Keratinocyte (primary cell): ENCODE measurements at regions not wholly inside any gene's neighbourhood (a gene's known extent, or its start where the extent isn't known, plus 50 kb on each side); places are given as distances from the start of the nearest gene placed in this dataset.

Experiments used
- DNase-seq: peaks from one replicate; pipeline ENCODE4 v3.0.0-alpha.2; 2011; ENCODE audit warnings: low read depth, missing footprints, low spot score
- FAIRE-seq: peaks from 2 replicates; lab custom pipeline; 2011; peaks lifted over from hg19 to GRCh38; lab: Jason Lieb, UNC
- H2AFZ ChIP-seq: 2 replicates; pipeline ENCODE4 v1.6.0; 2012; ENCODE audit warnings: low read length, control low read depth, inconsistent platforms; ENCODE audit not compliant: control insufficient read depth
- H3K27ac ChIP-seq: 2 replicates; pipeline ENCODE4 v1.5.1; 2011; ENCODE audit warnings: low read length; ENCODE audit not compliant: control insufficient read depth, insufficient read depth
- H3K27me3 ChIP-seq: 3 replicates; pipeline ENCODE4 v1.6.0; 2011; ENCODE audit warnings: low read length; ENCODE audit not compliant: control insufficient read depth, insufficient read depth; ENCODE audit errors: extremely low read depth
- H3K36me3 ChIP-seq, 2 experiments: 2 replicates in 1 of 2; 3 replicates in 1 of 2; pipeline ENCODE4 v1.5.1; 2011; ENCODE audit warnings: low read length in 2 of 2, mild to moderate bottlenecking in 1 of 2; ENCODE audit not compliant: control insufficient read depth in 2 of 2, insufficient read depth in 2 of 2; ENCODE audit errors: extremely low read depth in 1 of 2
- H3K4me1 ChIP-seq: 3 replicates; pipeline ENCODE4 v1.5.1; 2011; ENCODE audit warnings: low read length; ENCODE audit not compliant: control insufficient read depth, insufficient read depth; ENCODE audit errors: extremely low read depth
- H3K4me2 ChIP-seq: 3 replicates; pipeline ENCODE4 v1.6.0; 2011; ENCODE audit warnings: low read depth, low read length; ENCODE audit not compliant: control insufficient read depth, insufficient read depth; ENCODE audit errors: extremely low read depth
- H3K4me3 ChIP-seq, 3 experiments: fragments of 200-600 bp in 1 of 3; sonication (generic) in 1 of 3; 2 replicates in 2 of 3; 3 replicates in 1 of 3; pipeline ENCODE4 v1.5.1; 2011 to 2016; ENCODE audit warnings: low read length in 3 of 3, mild to moderate bottlenecking in 3 of 3, control low read depth in 2 of 3, inconsistent platforms in 1 of 3, low read depth in 1 of 3, mixed read lengths in 1 of 3, mixed run types in 1 of 3, moderate library complexity in 1 of 3; ENCODE audit not compliant: control insufficient read depth in 2 of 3, insufficient read depth in 2 of 3; ENCODE audit errors: extremely low read depth in 1 of 3
- H3K79me2 ChIP-seq: 2 replicates; pipeline ENCODE4 v1.6.0; 2012; ENCODE audit warnings: low read length; ENCODE audit not compliant: control insufficient read depth, insufficient read depth
- H3K9ac ChIP-seq: 3 replicates; pipeline ENCODE4 v1.6.0; 2011; ENCODE audit warnings: low read length; ENCODE audit not compliant: control insufficient read depth, insufficient read depth; ENCODE audit errors: extremely low read depth
- H3K9me1 ChIP-seq: 3 replicates; pipeline ENCODE4 v1.6.0; 2011; ENCODE audit warnings: low read length; ENCODE audit not compliant: control insufficient read depth, insufficient read depth; ENCODE audit errors: extremely low read depth
- H3K9me3 ChIP-seq: 2 replicates; pipeline ENCODE4 v1.5.1; 2012; ENCODE audit warnings: low read depth, low read length; ENCODE audit not compliant: control insufficient read depth
- H4K20me1 ChIP-seq: 3 replicates; pipeline ENCODE4 v1.6.0; 2011; ENCODE audit warnings: low read length; ENCODE audit not compliant: control insufficient read depth, insufficient read depth; ENCODE audit errors: extremely low read depth
- EZH2 ChIP-seq: IDR thresholded peaks from one replicate; pipeline ENCODE4 v1.6.1; 2012; ENCODE audit warnings: inconsistent platforms, mild to moderate bottlenecking, low read length, moderate library complexity
- dilution Hi-C: fragments of 300-500 bp; cut with MboI; formaldehyde crosslinking; loops from one replicate; pipeline ENCODE4 v1.7.0; 2020; ENCODE audit warnings: low sequenced_read_pairs; ENCODE audit not compliant: extremely low pct_ligation_motif_present
- TF ChIP-seq, protein P1 (sequence below), 3 experiments: IDR thresholded peaks in 1 of 3; conservative IDR thresholded peaks in 1 of 3; optimal IDR thresholded peaks in 1 of 3; 2 replicates in 2 of 3; 3 replicates in 1 of 3; pipeline versions ENCODE3 to v1.5.1; 2011; ENCODE audit warnings: low read length in 3 of 3, mild to moderate bottlenecking in 3 of 3, moderate library complexity in 2 of 3, control low read depth in 1 of 3, inconsistent platforms in 1 of 3; ENCODE audit not compliant: insufficient read depth in 2 of 3; ENCODE audit errors: extremely low read depth in 1 of 3

GRCh38 chr1:221945669-221946068 lies 203.8 kb upstream of the DUSP10 start:
- Histone ChIP-seq H3K27me3 (no peaks in the 10 kb centered on the region), H4K20me1 (no peaks in the 10 kb centered on the region), H3K4me1 (peaks cover 8% of the 10 kb centered on the region), H3K9me1 (no peaks in the 10 kb centered on the region), H3K9me3 (peaks cover 3% of the 10 kb centered on the region), H3K36me3 (no peaks in the 10 kb centered on the region), H3K4me2 (no peak overlapping the region), H3K9ac (no peak overlapping the region), H3K4me3 (no peak overlapping the region), H3K79me2 (no peaks in the 10 kb centered on the region), H3K27ac (no peak overlapping the region), H2AFZ (no peak overlapping the region)
- DNase-seq = no peak
- TF ChIP-seq, protein P1, sequence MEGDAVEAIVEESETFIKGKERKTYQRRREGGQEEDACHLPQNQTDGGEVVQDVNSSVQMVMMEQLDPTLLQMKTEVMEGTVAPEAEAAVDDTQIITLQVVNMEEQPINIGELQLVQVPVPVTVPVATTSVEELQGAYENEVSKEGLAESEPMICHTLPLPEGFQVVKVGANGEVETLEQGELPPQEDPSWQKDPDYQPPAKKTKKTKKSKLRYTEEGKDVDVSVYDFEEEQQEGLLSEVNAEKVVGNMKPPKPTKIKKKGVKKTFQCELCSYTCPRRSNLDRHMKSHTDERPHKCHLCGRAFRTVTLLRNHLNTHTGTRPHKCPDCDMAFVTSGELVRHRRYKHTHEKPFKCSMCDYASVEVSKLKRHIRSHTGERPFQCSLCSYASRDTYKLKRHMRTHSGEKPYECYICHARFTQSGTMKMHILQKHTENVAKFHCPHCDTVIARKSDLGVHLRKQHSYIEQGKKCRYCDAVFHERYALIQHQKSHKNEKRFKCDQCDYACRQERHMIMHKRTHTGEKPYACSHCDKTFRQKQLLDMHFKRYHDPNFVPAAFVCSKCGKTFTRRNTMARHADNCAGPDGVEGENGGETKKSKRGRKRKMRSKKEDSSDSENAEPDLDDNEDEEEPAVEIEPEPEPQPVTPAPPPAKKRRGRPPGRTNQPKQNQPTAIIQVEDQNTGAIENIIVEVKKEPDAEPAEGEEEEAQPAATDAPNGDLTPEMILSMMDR (optimal IDR thresholded peaks at IDR 0.05 in 1 of 3, IDR thresholded peaks at IDR 0.05 in 1 of 3, conservative IDR thresholded peaks at IDR 0.05 in 1 of 3; ENCODE audit: extremely low read depth in 1 of 3, insufficient read depth in 2 of 3, low read length in 3 of 3) = peak in 1 of 3 experiments; percentile 7
- TF ChIP-seq EZH2 = no peak
- dilution Hi-C loops = no loop called here
- no peak for FAIRE-seq

DNA sequence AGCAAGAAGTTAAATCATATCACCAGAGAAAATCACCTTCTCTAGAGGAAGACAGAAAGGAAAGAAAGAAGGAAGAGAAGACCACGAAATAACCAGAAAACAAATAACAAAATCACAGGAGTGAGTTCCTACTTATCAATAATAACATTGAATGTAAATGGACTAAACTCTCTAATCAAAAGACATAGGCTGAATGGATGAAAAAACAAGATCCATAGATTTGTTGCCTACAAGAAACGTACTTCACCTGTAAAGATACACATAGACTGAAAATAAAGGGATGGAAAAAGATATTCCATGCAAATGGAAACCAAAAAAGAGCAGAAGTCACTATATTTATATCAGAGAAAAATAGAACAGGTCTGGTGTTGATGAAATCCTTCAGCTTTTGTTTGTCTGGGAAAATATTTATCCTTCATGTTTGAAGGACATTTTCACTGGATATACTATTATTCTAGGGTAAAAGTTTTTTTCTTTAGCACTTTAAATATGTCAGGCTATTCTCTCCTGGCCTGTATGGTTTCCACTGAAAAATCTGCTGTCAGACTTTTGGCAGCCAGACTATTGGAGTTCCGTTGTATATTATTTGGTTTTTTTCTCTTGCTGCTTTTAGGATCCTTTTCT lies 202.5 kb upstream of the DUSP10 start:
- no peak overlapping the region for H3K4me3 ChIP-seq
- no peak overlapping the region for H3K4me2 ChIP-seq
- dilution Hi-C loops = no loop called here
- peaks cover 3% of the 10 kb centered on the region for H3K9me3 ChIP-seq
- no peak for FAIRE-seq
- peaks cover 8% of the 10 kb centered on the region for H3K4me1 ChIP-seq
- TF ChIP-seq, protein P1 (optimal IDR thresholded peaks at IDR 0.05 in 1 of 3, IDR thresholded peaks at IDR 0.05 in 1 of 3, conservative IDR thresholded peaks at IDR 0.05 in 1 of 3; ENCODE audit: extremely low read depth in 1 of 3, insufficient read depth in 2 of 3, low read length in 3 of 3) = no peak
- no peak for TF ChIP-seq EZH2
- no peaks in the 10 kb centered on the region for H3K27me3 ChIP-seq
- H3K36me3 ChIP-seq = no peaks in the 10 kb centered on the region
- no peaks in the 10 kb centered on the region for H3K79me2 ChIP-seq
- no peak overlapping the region for H3K27ac ChIP-seq
- DNase-seq = no peak
- H3K9me1 ChIP-seq = no peaks in the 10 kb centered on the region
- H4K20me1 ChIP-seq = no peaks in the 10 kb centered on the region
- no peak overlapping the region for H2AFZ ChIP-seq
- H3K9ac ChIP-seq = no peak overlapping the region
